Fibroblast of the conjunctiva (primary cell): ENCODE measurements at regions not wholly inside any gene's neighbourhood (a gene's known extent, or its start where the extent isn't known, plus 50 kb on each side); places are given as distances from the start of the nearest gene placed in this dataset.

Source experiments
- DNase-seq: peaks from one replicate; pipeline ENCODE4 v3.0.0-alpha.2; 2010; ENCODE audit warnings: low read depth

- DNase-seq: no peak
Measured at GRCh38 chr1:106435269-106435668, 621.2 kb upstream of the PRMT6 start.

- DNase-seq: no peak
Measured at GRCh38 chr1:106439475-106439874, 617.0 kb upstream of the PRMT6 start.

- DNase-seq: no peak
Measured at GRCh38 chr1:106447466-106447865, 609.0 kb upstream of the PRMT6 start.

- DNase-seq: no peak
Measured at GRCh38 chr1:106456832-106457231, 599.6 kb upstream of the PRMT6 start.

DNA sequence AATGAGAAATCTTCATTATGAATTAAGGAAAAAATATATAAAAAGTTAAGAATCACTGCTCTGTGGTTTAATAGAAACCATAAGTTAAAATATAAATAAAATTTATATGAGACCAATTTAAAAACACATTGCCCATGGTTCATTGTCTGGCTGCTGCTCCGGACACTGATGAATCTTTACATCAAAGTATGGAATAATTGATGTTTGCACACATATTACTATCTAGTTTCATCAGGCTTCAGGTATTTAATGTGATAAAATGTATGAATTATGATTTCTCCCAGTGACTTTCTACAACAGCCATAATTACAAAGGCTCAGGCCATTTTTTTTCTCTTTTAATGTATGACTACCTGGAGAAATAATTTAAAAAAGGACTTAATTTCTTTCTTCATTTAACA, 599.1 kb upstream of the PRMT6 start:
- DNase-seq: no peak

DNA sequence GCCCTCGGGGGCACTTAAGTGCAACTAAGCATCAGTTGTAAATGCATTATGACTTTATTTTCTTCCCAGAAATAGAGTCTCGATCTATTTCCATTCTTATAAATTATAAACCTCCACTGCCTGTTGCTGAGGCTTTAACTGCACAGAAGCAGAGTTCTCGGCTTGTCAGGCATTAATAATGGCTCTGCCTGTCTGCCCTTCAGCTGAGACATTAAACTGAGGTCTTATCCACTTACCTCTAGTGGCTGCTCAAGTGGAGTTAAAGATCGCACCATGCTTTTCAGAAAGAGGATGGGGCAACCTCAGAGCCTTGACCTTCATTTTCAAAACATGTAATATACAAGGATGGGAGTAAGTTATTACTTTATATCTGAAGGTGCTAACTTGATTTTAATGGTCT, 597.6 kb upstream of the PRMT6 start:
- DNase-seq: no peak

DNA sequence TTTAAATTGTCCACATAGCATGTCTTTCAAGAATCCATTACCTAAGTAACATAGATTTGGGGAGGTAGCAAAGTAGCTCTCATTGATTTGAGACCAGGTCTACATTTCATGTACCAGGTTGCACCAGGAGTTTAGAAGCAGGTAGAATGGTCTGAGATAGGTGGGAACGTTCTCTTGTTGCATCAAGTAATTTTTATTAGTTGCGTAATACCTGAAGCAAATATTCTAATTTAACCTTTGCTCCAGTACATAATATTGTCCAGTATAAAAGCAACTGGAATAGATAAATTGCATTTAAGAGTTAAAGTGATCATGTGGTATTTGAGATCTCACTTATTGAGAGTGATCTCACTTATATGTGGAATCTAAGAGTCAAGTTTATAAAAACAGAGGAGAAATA, 597.1 kb upstream of the PRMT6 start:
- DNase-seq: no peak

DNA sequence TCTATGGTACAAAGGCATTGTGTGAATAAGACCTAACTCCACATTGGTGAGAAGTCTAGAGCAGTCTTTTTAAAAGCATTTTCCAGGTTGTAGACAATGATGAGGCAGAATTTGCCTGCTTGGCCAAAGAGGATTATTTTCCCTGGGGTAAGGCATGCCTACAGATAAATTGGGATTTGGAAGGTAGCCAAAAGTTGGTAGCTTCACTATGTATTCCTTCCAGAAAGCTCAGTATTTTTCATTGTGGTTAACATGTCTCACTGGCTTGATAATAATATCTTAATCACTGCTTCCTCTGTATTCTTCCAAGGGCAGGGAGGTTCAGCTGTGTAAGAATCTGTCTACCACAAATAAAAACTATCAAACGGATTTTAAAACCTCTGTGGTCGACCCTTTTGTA, 590.8 kb upstream of the PRMT6 start:
- DNase-seq: no peak

DNA sequence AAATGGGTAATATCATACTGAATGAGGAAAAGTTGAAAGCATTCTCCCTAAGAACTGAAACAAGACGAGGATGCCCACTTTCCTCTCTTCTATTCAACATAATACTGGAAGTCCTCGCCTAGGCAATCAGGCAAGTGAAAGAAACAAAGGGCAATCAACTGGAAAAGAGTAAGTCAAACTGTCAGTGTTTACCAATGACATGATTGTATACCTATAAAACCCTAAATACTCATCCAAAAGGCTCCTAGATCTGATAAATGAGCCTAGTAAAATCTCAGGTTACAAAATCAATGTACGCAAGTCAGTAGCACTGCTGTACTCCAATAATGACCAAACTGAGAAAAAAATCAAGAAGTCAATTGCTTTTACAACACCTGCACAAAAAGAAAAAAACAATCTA, 575.8 kb upstream of the PRMT6 start:
- no peak for DNase-seq

- DNase-seq: no peak
Measured at GRCh38 chr1:106492880-106493279, 563.6 kb upstream of the PRMT6 start.

DNA sequence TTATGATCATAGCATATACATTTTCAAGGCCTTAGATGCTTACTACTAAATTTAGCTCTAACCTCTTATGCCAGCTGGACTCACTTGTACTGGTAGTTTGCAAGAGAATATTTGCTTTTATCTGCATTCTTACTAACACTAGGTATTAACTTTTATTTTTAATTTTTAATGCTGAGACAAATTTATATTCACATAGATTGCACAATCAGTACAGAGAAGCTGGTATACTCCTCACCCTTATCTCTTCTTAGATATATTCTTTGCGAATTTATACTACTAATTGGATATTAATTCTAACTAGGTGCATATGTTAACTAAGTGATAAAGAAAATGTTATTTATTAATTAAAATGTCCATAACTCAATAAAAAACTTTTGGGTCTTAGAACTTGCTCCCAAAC, 561.8 kb upstream of the PRMT6 start:
- no peak for DNase-seq

DNA sequence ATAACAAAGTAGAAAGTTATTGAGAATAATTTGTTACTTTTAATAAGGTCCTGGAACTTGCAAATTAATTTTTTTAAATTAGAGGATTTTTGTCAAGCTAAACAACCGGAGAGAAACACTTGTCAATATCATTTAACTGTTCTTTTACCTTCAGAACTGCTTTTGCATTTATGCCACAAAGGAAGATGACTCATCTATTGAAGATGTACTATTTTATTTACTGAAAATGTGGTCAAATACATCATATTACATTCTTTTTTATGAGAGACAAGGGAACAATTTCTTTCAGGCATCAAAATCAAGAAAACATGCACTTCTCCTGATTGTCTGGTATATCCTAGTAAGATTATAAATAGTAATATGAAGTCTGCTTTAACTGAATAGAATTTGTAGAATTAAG, 558.2 kb upstream of the PRMT6 start:
- DNase-seq: no peak

DNA sequence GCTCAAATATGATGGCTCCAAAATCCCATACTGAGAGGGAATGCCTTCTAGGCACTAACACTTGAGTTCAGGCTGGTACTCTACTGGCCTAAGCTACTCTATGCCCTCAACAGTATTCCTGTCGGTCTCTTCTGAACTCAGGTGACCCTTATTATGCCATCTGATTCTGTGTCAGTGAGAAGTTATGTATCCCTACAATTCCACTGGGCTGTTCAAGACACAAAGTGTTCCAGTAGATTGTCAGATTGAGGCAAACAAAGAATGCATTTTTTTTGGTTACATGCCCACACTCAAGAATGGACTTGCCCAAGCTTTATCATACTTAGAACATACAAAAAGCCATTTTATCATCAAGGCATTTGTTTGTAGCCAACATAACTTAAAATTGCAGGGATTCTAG, 553.8 kb upstream of the PRMT6 start:
- no peak for DNase-seq

DNA sequence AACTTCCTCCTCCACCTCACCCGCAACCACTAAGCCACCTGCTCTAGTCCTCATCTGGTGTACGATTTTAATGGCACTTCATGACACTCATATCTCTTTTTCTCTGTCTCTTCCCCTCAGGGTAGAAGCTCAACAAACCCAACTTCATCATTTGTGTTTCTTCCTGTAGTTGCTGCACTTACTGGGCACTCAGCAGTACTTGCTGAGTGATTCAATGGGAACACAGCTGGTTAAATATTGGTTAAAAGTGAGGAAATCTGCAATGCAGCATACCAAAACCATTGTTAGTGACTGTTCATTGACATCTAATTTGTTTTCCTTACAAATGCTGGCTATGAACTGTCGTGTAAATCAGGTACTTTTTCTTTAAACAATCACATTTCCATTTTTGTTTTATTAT, 541.1 kb upstream of the PRMT6 start:
- no peak for DNase-seq

GRCh38 chr1:106517224-106517623, 539.2 kb upstream of the PRMT6 start:
- no peak for DNase-seq

- DNase-seq: no peak
Measured at GRCh38 chr1:106523497-106523896, 533.0 kb upstream of the PRMT6 start.

DNA sequence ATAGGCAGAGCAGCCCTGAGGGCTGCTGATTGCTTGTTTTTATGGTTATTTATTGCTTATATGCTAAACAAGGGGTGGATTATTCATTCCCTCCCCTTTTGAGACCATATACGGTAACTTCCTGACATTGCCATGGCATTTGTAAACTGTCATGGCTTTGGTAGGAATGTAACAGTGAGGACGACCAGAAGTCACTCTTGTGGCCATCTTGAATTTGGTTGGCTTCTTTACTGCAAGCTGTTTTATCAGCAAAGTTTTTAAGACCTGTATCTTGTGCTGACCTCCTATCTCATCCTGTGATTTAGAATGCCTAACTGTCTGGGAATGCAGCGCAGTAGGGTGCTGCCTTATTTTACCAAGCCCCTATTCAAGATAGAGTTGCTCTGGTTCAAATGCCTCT, 531.8 kb upstream of the PRMT6 start:
- no peak for DNase-seq

GRCh38 chr1:106526650-106527049, 529.8 kb upstream of the PRMT6 start:
- DNase-seq: peak; percentile 23

DNA sequence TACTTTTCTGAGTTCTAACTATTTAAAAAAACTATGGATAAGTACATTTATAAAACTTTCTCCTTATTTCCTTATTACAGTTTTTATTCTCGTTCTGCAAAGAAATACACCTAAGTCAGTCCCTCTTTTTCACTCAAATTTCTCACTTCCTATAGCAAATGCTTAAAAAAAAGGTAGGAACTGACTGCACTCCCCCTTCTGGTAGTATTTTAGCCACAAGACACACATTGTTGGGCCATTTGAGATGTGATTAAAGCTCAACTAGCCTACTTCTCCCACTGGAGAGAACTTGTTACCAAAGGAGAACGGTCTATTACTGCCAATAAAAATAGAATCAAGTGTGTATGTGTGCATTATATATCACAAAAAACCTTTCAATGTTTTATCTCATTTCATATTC, 521.9 kb upstream of the PRMT6 start:
- no peak for DNase-seq

GRCh38 chr1:106536741-106537140, 519.7 kb upstream of the PRMT6 start:
- DNase-seq: no peak

- DNase-seq: no peak
Measured at GRCh38 chr1:106548726-106549125, 507.7 kb upstream of the PRMT6 start.

GRCh38 chr1:106554294-106554693, 502.2 kb upstream of the PRMT6 start:
- DNase-seq: no peak

DNA sequence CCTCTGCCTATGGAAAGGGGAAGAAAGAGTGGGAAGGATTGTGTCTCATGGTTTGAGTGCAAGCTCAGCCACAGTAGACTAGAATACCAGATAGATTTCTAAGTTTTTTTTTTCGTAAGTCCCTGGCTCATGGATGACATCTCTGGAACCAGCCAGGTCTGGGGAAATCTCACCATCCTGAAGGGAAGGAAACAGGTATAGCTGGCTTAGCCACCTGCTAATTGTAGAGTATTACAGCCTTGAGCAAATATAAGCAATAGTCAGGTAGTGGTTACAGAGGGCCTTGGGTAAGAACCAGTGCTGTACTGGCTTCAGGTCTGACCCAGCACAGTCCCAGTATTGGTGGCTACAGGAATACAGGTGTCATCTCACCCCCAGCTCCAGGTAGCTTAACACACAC, 500.9 kb upstream of the PRMT6 start:
- DNase-seq: no peak

- DNase-seq: no peak
Measured at GRCh38 chr1:106564192-106564591, 492.3 kb upstream of the PRMT6 start.

DNA sequence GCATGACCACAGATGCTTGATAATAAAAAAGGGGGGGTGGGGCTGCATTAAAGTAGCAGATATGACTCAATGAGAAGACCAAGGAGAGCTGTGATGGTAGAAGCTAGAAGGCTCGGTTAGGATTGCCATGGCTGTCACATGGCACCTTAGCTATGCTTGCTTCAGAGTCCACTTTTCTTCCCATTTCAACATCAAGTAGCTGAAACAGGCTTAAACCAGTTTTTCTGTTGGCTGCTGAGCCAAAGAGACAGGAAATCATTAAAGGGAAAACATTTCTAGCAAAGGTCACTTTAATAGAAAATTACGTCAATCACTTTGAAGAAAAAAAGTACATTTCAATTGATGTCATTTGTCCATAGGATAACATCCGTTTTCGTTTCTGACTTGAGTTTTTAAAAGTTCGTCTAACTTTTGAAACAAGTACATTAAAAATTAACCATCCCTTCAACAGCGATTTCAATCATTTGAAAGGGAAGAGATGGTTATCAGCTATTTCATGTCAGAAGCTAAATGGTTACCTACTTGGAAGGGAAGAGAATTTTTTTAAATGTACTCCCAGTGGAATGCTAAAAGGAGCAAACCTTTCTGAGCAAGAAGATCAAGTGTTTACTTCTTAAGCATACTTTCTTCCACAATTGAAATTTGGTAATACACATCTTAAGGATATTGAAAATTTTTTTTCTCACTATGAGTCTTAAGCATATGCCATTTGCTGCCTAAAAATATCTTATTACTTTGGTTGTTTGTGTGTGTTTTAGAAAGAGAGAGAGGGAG, 488.1 kb upstream of the PRMT6 start:
- DNase-seq: no peak
